ENCODE measurements at regions not wholly inside any gene's neighbourhood (a gene's known extent, or its start where the extent isn't known, plus 50 kb on each side); places are given as distances from the start of the nearest gene placed in this dataset.

DNA sequence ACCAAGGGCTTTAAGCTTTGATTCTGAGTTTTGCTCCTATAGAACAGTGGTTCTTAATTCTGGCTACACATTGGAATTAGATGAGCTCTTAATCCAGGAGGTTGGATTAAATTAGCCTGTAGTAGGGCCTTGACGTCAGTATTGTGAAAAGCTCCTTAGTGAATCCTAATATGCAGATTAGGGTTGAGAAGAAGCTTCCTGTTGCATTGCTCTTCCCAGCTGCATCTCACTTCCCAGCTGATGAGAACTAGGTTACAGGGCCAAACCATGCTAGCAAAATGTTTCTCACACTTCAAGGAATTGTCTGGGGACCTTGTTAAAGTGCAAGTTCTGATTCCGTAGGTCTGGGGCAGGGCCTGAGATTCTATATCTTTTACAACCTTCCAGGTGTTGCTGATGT is 300.0 kb downstream of the ZSWIM6 start:
- H3K9me3 ChIP-seq, result no peaks in the 10 kb centered on the region
- DNase-seq, result no peak
- no peaks in the 10 kb centered on the region for H3K27me3 ChIP-seq
- H3K36me3 ChIP-seq, result no peaks in the 10 kb centered on the region
- peak overlapping the region; percentile 88 to 95 (median 91) for H3K27ac ChIP-seq
- TF ChIP-seq POLR2A (IDR thresholded peaks at IDR 0.05), result no peak
- TF ChIP-seq, protein P1, sequence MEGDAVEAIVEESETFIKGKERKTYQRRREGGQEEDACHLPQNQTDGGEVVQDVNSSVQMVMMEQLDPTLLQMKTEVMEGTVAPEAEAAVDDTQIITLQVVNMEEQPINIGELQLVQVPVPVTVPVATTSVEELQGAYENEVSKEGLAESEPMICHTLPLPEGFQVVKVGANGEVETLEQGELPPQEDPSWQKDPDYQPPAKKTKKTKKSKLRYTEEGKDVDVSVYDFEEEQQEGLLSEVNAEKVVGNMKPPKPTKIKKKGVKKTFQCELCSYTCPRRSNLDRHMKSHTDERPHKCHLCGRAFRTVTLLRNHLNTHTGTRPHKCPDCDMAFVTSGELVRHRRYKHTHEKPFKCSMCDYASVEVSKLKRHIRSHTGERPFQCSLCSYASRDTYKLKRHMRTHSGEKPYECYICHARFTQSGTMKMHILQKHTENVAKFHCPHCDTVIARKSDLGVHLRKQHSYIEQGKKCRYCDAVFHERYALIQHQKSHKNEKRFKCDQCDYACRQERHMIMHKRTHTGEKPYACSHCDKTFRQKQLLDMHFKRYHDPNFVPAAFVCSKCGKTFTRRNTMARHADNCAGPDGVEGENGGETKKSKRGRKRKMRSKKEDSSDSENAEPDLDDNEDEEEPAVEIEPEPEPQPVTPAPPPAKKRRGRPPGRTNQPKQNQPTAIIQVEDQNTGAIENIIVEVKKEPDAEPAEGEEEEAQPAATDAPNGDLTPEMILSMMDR (IDR thresholded peaks at IDR 0.05), result no peak
- 77 to 100% methylated on average over 2 of the region's 2 CpGs for whole genome bisulfite sequencing, 2 donors
- H3K4me3 ChIP-seq (replicated peaks in 1 of 3), result no peak overlapping the region
- peaks cover 15 to 21% of the 10 kb centered on the region in 2 donors for H3K4me1 ChIP-seq
- intact Hi-C loops (cut with DNase I), result no loop called here

DNA sequence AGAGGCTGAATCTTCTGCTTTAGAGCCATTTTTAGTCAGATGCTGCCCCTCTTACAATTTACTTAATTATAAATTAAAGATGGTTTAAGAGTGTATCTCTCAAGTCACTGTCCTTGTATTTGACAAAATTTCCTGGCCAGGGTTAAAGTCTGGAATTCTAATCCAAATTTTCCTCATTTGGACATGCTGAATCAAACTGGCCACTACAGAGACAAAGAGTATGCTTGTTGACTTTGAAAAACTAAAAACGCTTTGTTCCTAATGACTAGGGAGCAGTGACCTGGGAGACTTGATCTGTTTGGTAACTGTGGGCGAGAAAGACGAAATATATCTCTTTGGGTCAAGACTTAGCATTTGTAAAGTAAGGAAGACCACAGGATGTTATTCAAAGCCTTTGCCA is 303.2 kb downstream of the ZSWIM6 start:
- intact Hi-C loops (cut with DNase I), result no loop called here
- TF ChIP-seq, protein P1 (IDR thresholded peaks at IDR 0.05), result no peak
- TF ChIP-seq POLR2A (IDR thresholded peaks at IDR 0.05), result no peak
- Histone ChIP-seq H3K9me3 (no peaks in the 10 kb centered on the region), H3K4me1 (peaks cover 25 to 40% of the 10 kb centered on the region in 2 donors), H3K4me3 (replicated peaks in 1 of 3) (no peak overlapping the region), H3K27me3 (no peaks in the 10 kb centered on the region), H3K36me3 (no peaks in the 10 kb centered on the region), H3K27ac (no peak overlapping the region)
- no peak for DNase-seq
- 74 to 87% methylated on average over 3 of the region's 3 CpGs for WGBS, 2 donors

DNA sequence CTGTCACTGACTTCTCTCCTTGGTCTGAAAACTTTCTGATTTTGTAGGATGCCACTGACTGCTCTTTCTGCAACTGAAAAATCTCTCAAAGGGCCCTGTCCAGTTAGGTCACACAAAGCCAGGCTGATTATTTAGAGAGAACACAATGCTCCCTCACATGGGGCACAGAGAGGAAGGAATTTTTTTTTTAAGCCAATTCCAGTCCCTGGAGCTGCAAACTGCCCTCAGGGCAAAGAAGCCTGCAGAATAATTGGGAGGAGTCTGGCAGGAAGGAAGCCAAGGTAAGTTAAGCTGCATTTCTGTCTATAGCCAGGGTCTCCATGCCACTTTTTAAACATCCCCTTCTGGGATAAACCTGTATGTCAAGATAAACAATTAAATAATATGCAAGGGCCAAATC is 305.5 kb downstream of the ZSWIM6 start:
- intact Hi-C loops (cut with DNase I), result no loop called here
- no peak overlapping the region for H3K4me3 ChIP-seq (replicated peaks in 1 of 3)
- TF ChIP-seq POLR2A (IDR thresholded peaks at IDR 0.05), result no peak
- TF ChIP-seq, protein P1 (IDR thresholded peaks at IDR 0.05), result no peak
- DNase-seq, result no peak
- H3K27ac ChIP-seq, result no peak overlapping the region
- H3K9me3 ChIP-seq, result no peaks in the 10 kb centered on the region
- no peaks in the 10 kb centered on the region for H3K36me3 ChIP-seq
- H3K4me1 ChIP-seq, result peaks cover 19 to 35% of the 10 kb centered on the region in 2 donors
- no peaks in the 10 kb centered on the region for H3K27me3 ChIP-seq

DNA sequence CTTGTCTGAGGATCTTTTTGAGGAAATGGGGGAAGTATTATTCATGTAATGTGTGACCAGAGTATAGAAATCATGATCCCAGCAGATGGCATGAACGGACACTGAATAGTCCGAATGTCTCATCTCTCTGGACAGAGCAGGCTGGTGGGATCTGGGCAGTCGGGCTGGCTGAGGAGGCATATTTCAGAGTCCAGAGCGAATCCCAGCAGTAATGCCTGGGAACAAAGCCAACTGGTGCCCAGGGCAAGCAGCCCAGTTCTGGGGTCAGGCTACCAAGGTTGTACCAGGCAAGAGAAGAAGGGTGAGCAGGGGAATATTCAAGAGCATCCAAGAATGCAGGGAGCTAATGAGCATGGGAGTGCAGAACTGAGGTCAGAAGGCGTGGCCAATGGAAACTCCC is 306.4 kb downstream of the ZSWIM6 start:
- TF ChIP-seq, protein P1 (IDR thresholded peaks at IDR 0.05), result no peak
- no peak for TF ChIP-seq POLR2A (IDR thresholded peaks at IDR 0.05)
- peak; percentile 55 to 62 for DNase-seq
- Histone ChIP-seq H3K4me3 (replicated peaks in 1 of 3) (no peak overlapping the region), H3K36me3 (no peaks in the 10 kb centered on the region), H3K9me3 (no peaks in the 10 kb centered on the region), H3K27me3 (no peaks in the 10 kb centered on the region), H3K4me1 (peaks cover 19 to 31% of the 10 kb centered on the region in 2 donors), H3K27ac (peak overlapping the region in 1 of 3 donors; percentile 10)
- intact Hi-C loops (cut with DNase I), result no loop called here
- 72 to 73% methylated on average over 5 of the region's 5 CpGs for WGBS, 2 donors

DNA sequence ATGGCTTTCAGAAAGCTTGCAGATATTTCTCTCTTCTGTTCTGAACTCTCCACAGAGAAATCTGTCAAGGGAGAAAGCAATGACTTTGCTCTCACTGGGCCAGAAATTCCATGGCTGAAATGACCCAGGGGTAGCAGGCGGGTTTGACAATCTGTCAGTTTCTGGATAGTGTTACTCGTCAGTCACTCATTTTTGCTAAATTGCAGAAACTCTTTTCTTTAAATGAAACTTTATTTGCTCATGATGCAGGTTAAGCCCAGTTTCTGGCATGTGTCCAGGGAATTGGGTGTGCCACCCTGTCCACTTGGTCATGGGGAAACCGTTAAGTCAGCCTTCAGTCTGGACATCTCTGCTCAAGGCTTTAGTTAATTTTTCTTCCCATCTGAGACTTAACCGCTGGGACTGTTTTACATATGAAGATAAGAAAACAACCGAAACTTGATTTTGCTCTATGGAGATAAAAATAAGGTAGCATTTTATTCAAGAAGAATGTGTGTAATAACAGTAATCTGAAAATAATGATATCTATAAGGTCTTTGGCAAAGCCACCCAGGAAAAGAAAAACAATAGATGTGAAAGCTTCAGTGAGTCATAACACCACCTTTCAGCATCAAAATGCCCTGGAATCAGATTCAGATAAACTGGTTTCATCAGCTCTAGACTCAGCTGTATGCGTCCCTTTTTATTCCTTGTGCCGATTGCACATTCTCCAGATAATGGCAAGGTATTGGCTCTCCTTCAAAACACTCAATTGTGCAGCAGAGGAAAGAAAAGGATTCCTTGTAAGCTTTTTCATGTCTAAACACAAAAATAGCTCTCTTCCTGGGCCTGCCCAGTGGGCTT is 308.3 kb downstream of the ZSWIM6 start:
- H3K9me3 ChIP-seq, result no peaks in the 10 kb centered on the region
- peaks cover 19 to 31% of the 10 kb centered on the region in 2 donors for H3K4me1 ChIP-seq
- H3K4me3 ChIP-seq (replicated peaks in 1 of 3), result no peak overlapping the region
- intact Hi-C loops (cut with DNase I), result no loop called here
- DNase-seq, result peak; percentile 29 to 39
- no peak for TF ChIP-seq POLR2A (IDR thresholded peaks at IDR 0.05)
- TF ChIP-seq, protein P1 (IDR thresholded peaks at IDR 0.05), result no peak
- H3K27me3 ChIP-seq, result no peaks in the 10 kb centered on the region
- H3K27ac ChIP-seq, result peak overlapping the region in 2 of 3 donors; percentile 4 to 6
- H3K36me3 ChIP-seq, result no peaks in the 10 kb centered on the region
- WGBS, 2 donors, result 63 to 66% methylated on average over 7 of the region's 7 CpGs
